GM19467 (cell line): ENCODE measurements at regions not wholly inside any gene's neighbourhood (a gene's known extent, or its start where the extent isn't known, plus 50 kb on each side); places are given as distances from the start of the nearest gene placed in this dataset.
A peak's percentile ranks its signal among the peaks of the same experiment; 100 is the strongest.
"Not testable (repeated sequence)": the region's sequence is repeated elsewhere in the genome, so short reads cannot be mapped to it uniquely, and the experiment has no call there.

Experiments used
- ATAC-seq: cut with Tn5 transposase; IDR thresholded peaks from one replicate; pipeline ENCODE4 v1.9.1; 2021; ENCODE audit warnings: mild to moderate bottlenecking, moderate library complexity; ENCODE audit not compliant: unreplicated experiment

DNA sequence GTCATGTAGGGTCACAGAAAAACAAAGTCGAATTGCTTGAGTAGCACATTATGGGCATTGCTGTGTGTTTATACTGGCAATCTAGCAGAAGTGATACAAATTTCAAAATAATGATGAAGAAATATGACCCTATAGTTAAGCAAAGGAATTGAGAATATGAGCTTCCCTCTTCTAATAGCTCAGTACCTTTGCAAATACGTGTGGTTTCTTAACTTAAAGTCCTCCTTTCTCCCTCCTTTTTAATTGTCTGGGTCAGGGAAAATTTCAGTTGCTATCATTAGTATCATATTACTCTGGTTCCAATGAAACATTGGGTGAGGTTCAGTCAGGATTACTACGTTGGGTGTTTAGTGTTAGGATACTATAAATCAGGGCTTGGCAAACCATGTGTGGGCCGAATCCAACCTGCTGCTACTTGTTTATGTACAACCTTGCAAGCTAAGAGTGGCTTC is 166.8 kb upstream of the CARMIL1 start:
- no peak for ATAC-seq

DNA sequence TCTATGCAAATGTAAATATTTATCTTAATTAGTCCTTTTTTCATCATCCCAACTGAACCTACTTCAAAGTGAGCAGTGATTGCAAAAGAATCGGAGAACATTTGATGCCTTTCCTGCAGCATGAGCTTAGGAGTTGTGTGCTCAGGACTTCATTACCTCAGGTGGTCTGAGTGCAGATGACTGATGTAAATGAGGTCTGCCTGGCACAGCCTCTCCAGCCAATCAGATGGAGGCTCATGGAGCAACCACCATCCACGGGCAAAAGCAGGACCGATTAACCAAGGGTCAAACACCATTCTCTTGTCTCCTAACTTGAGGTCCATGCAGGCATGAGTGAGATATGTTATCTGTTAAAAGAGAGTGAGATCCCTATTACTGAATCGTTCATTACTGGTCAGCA is 165.7 kb upstream of the CARMIL1 start:
- no peak for ATAC-seq

DNA sequence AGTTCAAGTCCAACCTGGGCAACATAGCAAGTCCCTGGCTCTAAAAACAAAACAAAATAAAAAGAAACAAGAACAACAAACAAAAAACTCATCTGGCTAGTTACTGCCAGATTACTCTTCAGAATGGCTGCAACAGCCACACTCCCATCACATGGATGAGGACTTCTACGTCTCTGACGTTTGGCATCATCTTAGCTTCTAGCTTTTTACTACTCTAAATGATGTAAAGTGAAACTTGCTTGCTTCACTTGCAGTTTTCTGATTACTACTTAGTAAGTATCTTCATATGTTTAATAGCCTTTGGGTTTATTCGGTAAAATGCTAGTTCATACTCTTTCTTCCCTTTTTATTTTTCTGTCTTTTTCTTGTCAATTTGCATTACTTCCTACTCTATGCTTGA is 161.1 kb upstream of the CARMIL1 start:
- no peak for ATAC-seq

DNA sequence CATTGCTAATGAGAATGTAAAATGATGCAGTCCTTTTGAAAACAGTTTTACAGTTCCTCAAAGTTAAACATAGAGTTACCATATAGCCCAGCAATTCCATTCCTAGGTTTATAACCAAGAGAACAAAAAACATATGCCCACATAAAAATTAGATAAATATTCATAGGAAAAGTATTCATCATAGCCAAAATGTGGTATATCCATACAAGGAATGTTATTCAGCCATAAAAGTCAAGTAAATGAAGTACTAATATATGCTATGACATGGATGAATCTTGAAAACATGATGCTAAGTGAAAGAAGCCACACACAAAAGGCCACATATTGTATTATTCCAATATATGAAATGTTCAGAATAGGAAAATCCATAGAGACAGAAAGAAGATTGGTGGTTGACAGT is 158.0 kb upstream of the CARMIL1 start:
- no peak for ATAC-seq

DNA sequence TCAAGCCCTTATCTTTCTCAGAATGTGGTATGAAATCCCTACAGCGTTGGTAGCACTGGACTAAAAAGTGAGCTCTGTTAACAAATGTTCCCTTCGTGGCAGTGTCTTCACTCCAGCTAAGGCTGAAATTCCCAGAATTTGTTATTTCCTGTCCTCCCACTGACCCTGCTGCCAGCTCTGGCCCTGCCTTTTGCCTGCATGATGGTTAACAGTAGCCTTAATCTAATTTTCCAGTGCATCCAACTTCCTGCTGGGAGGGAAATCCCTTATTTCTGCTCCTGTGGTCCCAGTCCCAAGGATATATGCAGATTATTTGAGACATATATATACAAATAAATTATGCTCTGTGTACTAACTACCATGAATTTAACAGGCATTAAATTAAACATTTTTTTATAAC is 157.2 kb upstream of the CARMIL1 start:
- ATAC-seq, result no peak

DNA sequence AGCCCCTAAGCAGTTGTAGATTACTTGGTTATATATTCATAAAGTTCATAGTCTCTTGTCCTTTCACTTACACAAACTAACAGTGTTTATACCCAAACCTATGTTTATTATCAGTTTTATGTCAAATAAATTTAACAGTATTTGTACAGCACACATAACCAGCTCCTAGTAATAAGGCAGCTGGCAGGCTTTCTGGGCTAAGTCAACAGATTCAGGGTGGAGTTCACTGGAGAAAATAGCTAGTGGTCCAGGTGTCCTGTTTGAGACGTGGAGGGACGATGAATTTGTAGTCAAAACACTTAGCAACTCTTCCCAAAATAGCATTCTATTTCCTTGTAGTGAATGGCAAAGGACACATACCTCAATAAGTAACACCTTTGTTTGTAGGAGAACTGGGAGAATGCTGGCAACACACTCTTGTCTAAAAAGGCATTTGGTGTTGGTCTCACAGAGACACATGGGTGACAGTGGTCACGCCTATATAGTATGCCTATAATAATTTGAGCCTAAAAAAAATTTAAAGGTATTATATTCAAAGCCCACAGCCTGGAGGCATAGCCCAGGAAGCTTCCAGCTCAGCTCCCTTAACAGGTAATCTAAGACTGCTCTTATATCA is 156.4 kb upstream of the CARMIL1 start:
- ATAC-seq, result no peak

DNA sequence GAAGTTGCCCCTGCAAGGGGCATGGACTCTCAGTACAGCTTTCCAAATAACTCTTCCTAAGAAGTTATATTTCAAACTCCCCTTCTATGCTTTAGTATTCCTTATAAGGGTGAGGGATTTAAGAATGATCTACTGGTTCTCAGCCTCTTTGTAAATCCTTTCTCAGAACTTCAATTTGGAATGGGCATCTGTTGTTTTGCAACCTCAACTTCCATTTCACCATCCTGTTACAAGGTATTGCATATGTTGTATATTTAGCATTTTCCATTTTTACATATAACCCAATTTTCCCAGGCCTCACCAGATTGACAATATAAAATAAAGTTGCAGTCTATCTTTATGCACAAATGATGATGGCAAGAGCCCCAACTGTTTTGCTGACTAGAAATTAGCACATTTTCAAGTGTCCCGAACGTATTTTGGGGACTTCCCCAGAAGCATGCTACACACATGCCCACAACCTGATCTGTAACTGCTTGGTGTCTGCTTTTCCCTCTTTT is 154.9 kb upstream of the CARMIL1 start:
- no peak for ATAC-seq

DNA sequence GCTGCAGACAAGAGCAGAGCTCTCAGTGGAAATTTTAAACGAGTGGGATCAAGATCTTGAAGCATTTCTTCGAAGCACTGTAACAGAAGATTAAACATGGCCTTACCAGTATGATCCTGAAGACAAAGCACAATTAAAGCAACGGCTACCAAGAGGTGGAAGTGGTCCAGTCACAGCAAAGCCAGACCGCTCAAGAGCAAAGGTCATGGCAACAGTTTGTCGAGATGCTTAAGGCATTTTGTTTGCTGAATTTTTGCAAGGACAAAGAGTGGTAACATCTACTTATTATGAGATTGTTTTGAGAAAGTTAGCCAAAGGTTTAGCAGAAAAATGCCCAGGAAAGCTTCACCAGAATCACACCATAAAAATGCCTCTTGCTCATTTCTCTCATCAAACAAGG is 153.4 kb upstream of the CARMIL1 start:
- ATAC-seq, result no peak

DNA sequence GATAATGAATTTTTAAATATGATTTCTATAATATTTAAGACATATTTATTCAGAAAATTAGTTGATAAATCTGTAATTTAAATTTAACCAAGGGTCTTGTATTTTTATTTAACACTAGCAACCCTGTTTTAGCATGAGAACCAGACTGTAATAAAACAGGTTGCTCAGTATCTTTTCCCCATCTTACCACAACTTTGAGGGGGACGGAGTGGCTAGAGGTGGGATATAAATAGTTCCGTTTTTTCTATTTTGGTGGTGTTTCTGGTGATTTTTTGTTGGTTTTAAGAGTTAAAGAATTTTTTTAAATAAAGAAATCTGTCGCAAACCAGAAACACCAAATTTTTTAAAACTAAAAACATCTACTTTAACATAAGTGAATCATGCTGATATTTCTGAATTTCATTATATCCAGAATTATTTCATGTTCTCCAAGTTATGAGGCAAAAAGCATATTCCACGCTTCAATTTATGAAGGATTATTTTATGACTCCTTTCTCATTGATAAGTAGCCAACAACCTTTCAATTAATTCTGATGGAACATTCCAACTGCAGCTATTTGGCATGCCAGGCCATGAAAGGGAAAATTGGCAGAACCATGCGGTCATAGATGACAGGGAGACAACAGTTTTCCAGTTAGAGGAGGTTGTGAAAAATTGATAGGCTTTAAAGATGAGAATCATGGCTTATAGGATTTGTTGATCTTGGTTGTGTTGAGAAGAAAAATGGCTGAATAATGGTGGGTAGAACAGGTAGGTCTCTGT is 151.9 kb upstream of the CARMIL1 start:
- no peak for ATAC-seq

DNA sequence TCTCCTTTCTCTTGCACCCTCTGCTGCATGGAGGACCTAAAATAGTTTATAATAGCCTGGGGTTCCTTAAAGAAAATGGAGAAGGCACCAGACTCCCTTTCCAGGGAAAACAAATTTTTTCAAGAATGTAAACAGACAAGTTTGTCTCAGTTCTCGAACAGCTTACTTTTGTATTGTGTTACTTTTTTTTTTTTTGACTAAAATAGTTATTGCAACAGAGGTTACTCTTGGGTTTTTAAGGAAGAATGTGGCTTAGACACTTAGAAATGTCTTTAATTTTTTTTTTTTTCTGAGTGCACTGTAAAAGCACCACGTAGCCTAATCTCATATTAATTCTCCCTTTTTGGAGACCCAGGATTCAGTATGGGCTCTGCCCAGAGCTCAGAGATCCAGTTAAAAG is 148.7 kb upstream of the CARMIL1 start:
- no peak for ATAC-seq

DNA sequence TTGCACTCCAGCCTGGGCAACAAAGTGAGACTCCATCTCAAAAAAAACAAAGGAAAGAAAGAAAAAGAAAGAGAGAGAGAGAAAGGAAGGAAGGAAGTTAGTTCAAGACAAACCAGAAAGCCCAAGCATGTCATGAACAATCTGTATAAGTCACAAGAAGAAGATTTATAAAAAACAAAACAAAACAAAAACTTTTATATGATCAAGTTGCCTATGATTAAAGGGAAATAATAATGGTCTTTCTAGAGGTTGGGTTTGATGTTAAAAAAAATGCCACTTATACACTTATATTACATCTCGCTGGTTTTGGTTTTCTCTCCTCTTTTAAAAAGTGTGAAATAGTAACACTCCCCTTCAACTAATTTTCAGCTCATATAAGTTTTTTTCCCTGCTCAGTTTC is 146.2 kb upstream of the CARMIL1 start:
- ATAC-seq, result no peak

DNA sequence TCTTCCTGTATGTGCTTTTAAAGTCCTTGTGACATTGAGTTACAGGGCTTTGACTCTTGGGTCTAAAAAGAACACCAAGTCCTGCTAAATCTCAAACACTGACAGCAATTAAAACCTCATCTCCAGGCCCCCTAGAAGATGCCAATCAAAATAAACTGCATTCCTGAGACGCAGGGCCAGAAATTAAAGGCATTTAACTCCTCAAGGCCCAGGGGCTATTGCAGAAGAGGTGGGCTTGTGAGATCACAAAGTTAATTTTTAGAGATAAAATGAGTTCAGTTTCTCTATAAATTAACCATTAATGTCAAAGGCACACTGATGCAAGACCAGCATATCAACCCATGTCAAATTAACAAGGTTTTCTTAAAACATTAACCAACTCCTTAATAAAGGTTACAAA is 145.6 kb upstream of the CARMIL1 start:
- ATAC-seq, result no peak

DNA sequence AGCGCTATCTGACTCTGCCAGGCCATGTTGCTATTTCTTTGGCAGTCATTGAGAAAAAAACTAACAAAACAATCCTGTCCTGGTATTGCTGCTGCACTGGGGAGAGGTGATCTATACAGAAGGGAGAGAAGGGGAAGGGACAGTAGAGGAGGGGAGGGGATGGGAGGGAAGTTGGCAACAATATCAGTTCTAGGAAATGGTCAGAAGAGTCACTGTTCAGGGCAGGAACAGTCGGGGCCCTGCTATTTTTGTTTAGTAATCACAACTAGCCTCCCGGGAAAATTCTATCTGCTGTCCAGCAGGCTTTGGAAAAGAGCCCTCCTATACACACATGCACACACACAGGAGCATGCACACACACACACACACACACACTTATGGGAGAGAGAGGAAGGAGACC is 142.3 kb upstream of the CARMIL1 start:
- ATAC-seq, result no peak

DNA sequence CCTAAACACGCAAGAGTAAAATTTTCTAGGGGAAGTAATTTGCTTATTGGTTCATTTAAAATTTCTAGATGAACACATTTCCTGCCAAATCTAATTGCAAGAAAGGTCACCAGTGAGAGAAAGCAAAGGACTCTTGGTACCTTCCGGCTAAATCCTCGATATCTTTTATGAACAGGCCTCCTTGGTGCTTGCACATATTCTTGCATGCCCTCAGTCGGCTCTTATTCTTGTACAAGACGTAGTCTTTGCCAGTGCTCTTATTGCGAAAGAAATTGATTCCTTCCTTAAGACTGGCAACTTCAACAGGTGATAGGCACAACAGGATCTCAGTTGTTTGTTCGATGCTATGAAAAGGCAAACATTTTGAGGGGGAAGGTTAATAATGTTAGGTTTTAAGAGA is 141.7 kb upstream of the CARMIL1 start:
- ATAC-seq, result no peak

DNA sequence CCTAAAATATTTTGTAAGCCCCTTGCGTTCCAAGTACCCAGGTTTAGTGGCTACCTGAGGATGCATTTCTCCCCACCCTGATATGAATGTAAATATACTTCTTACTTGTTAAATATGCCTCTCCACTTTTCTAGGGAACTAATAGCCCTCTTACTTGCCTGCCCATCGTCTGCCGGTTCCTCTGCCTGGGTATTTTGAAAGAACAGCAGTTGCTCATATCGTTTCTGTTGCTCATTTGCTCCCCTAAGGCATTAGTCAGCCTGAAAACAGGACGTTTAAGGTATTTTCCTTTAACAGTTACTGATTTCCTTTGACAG is 141.3 kb upstream of the CARMIL1 start:
- ATAC-seq, result no peak

DNA sequence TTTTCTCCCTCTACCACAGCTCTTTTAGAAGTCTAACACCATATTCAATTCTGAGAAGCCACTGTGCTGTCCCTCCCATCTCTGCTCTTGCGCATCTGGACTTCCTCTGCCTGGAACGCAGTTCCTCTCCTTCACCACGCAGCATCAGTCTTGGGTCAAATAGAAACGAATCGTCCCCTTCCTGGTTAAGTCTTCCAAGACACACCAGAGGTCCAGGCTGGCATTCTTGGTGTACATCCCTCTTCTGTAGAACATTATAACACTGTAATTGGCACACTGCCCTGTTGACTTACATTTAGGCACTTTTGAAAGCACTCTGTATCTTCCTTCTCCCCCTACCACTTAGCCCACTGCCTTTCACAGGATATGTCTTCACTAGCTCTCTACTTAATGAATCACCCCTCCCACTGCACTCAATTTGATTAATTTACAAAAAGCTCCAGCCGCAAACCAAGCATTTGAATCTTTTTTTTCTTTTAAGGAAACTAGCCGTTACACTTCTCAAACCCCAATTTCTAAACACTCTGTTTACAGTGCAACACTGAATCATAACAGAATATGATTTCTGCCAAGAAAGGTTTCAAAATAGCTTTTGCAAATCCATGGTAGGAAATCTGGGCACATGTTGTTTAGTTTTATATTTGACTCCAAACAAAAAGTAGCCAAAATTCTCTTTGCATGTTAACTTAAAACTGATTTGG is 140.8 kb upstream of the CARMIL1 start:
- peak; percentile 80 for ATAC-seq

DNA sequence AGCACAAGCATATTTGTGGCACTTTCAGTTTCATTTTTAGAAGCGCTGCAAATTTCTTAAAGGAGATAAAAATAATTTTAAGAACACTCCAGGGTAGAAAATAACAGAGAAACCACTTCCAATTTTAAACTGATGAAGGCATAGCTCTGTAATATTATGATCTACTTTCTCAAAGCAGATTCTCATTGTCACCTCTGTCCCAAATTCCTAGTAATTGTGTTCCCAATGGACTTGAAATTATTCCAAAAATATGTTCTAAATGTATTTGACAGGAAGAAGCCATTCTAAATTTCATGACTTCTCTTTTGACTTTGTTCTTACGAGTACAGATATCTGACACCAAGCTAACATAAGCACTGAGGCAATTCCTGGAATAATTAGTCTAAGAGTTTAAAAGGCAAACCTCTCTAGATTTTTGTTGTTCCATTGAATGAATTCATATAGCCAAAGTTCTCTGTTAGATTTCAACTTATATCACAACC is 140.2 kb upstream of the CARMIL1 start:
- peak; percentile 7 for ATAC-seq

DNA sequence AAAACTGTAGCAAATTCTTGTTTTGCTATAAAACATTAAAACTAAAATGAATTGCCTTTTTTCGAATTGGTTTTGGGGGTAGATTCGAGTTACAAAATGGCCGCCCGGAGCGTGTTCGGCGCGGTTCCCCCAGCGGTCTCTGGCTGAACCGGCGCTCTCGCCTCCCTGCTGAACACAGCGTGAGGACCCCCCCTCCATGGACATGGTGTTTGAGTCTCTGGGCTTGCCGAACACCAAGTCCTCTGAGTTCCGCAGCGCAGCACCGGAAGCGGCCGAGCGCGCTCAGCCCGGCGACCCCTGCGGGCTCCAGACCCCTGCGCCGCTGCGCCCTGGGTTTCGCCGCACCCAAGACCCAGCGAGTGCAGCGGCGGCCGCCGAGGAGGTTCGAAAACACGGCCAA is 139.6 kb upstream of the CARMIL1 start:
- not testable (repeated sequence) for ATAC-seq

DNA sequence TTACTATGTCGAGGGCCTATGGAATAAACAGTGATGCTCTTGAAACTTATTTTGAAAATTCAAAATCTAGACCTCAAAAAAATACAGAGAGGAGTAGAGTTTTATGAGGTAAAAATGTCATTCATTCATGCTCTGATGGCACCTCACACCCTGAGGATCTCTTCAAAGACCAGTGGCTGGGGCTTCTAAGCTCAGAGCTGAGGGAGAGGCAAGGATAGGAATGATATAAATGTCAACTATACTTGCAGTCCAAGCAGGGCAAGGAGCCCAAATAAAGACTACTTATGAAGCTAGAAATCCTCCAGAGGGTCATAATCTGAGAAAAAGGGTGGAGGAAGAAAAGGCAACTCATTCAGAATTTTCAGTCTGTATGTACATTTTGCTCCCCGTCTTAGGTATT is 136.7 kb upstream of the CARMIL1 start:
- no peak for ATAC-seq

DNA sequence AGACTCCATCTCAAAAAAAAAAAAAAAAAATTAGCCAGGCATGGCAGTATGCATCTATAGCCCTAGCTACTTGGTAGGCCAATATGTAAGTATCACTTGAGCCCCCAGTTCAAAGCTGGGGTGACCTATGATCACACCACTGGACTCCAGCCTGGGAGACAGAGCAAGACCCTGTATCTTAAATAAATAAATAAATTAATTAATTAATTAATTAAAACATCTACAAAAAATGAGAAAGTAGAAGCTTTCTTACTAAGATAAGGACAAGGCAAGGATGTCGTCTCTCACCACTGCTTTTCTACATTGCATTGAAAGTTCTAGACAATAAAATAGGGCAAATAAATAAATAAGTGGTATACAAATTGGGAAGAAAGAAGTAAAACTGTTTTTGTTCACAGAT is 134.3 kb upstream of the CARMIL1 start:
- ATAC-seq, result no peak

DNA sequence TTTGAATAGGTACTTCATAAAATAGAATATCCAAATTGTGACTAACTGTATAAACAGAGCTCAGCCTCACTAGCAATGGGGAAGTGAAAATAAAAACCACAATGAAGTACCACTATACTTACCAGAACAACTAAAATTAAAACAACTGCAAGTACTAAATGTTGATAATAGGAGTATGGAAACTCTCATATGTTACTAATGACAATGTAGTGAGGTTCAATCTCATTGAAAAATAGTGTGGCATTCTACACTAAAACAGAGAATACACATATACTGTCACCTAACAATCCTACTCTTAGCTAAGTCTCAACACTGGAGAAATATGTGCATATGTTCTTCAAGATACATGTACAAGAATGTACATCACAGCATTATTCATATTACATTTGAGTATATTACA is 132.0 kb upstream of the CARMIL1 start:
- ATAC-seq, result peak; percentile 96

DNA sequence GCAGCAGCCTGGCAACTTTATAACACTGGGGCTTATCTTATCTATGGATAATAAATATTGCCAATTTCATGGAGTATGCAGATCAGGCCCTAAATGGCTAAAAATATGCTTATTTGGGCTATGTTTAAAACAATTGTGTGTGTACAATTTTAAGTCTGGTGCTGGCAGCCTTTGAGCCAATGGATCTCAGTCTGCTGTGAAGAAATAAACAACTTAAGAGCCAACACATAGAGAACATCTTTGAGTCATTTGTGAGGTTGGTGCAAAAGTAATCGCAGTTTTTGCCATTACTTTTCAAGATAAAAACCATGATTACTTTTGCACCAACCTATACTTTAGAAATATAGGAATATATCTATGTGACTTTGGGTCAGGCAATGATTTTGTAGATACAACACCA is 129.1 kb upstream of the CARMIL1 start:
- no peak for ATAC-seq
